AG09319 (cell line): ENCODE measurements at regions not wholly inside any gene's neighbourhood (a gene's known extent, or its start where the extent isn't known, plus 50 kb on each side); places are given as distances from the start of the nearest gene placed in this dataset.
"Not testable (repeated sequence)": the region's sequence is repeated elsewhere in the genome, so short reads cannot be mapped to it uniquely, and the experiment has no call there.

Source experiments
- DNase-seq: peaks from one replicate; pipeline ENCODE4 v3.0.0-alpha.2; 2010; ENCODE audit warnings: low read depth; ENCODE audit errors: extremely low read depth
- TF ChIP-seq, protein P1 (sequence below): IDR thresholded peaks from 2 replicates; pipeline ENCODE4 v1.5.1; 2011; ENCODE audit warnings: low read depth, mild to moderate bottlenecking, inconsistent platforms, low read length, moderate library complexity

GRCh38 chr5:51802551-51803184 is 419.4 kb downstream of the ISL1 start:
- TF ChIP-seq, protein P1, sequence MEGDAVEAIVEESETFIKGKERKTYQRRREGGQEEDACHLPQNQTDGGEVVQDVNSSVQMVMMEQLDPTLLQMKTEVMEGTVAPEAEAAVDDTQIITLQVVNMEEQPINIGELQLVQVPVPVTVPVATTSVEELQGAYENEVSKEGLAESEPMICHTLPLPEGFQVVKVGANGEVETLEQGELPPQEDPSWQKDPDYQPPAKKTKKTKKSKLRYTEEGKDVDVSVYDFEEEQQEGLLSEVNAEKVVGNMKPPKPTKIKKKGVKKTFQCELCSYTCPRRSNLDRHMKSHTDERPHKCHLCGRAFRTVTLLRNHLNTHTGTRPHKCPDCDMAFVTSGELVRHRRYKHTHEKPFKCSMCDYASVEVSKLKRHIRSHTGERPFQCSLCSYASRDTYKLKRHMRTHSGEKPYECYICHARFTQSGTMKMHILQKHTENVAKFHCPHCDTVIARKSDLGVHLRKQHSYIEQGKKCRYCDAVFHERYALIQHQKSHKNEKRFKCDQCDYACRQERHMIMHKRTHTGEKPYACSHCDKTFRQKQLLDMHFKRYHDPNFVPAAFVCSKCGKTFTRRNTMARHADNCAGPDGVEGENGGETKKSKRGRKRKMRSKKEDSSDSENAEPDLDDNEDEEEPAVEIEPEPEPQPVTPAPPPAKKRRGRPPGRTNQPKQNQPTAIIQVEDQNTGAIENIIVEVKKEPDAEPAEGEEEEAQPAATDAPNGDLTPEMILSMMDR: no peak
- no peak for DNase-seq

DNA sequence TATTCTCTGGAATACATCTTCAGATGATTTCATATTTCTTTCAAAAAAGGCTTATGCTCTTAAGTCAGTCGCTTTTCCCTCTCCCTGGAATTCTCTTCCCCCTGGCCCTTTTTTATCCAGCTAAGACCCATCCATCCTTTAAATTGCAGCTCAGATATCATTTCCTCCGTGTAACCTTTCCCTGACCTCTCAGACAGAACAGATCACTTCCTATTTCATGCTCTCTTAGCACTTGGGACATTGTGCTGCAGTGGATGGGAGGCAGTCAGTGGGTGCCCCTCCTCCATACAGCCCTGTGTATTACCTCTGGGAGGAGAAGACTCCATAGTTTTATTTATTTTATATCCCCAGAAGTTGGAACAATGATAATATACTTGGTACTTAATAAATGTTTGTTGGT is 423.4 kb downstream of the ISL1 start:
- no peak for DNase-seq
- TF ChIP-seq, protein P1: no peak

DNA sequence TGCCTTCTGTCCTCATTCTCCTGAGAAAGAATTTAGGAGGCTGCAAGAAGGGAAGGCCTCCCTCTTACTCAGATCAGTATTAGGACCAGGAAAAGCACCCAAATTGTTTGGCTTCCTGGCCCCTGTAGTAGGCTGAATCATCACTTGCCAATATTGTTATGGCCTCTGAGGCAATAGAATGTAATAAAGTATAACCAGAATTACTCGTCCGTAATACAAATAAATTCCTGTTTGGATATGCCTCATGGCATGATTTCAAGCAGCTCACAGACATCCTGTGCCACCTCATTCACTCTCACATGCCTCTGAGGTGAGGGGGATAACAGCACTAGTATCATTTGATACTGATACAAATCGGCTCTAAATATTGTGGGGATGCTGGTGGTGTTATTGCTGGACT is 427.3 kb downstream of the ISL1 start:
- no peak for DNase-seq
- TF ChIP-seq, protein P1: no peak

GRCh38 chr5:51811883-51812471 is 428.7 kb downstream of the ISL1 start:
- TF ChIP-seq, protein P1: no peak

GRCh38 chr5:51814817-51815216 is 431.6 kb downstream of the ISL1 start:
- DNase-seq: not testable (repeated sequence)

More at GRCh38 chr5:51811883-51812471, 428.7 kb downstream of the ISL1 start:
- DNase-seq: no peak

GRCh38 chr5:51816427-51816826 is 433.2 kb downstream of the ISL1 start:
- DNase-seq: no peak
- TF ChIP-seq, protein P1: no peak

GRCh38 chr5:51821697-51822096 is 438.4 kb downstream of the ISL1 start:
- DNase-seq: no peak
- TF ChIP-seq, protein P1: no peak

GRCh38 chr5:51829230-51829629 is 446.0 kb downstream of the ISL1 start:
- TF ChIP-seq, protein P1: no peak
- no peak for DNase-seq
